LNCaP clone FGC (cell line): ENCODE measurements at regions not wholly inside any gene's neighbourhood (a gene's known extent, or its start where the extent isn't known, plus 50 kb on each side); places are given as distances from the start of the nearest gene placed in this dataset.
A peak's percentile ranks its signal among the peaks of the same experiment; 100 is the strongest.

Source experiments
- DNase-seq: peaks from one replicate; pipeline ENCODE4 v3.0.0-alpha.2; 2011; ENCODE audit warnings: low read depth
- H3K4me3 ChIP-seq: 2 replicates; pipeline ENCODE4 v1.5.1; 2011; ENCODE audit warnings: mild to moderate bottlenecking, low read depth, low read length, control low read depth
- TF ChIP-seq, protein P1 (sequence below): IDR thresholded peaks from 2 replicates; pipeline ENCODE4 v1.5.1; 2012; ENCODE audit warnings: mild to moderate bottlenecking; ENCODE audit not compliant: control insufficient read depth, insufficient read depth; ENCODE audit errors: extremely low read depth

DNA sequence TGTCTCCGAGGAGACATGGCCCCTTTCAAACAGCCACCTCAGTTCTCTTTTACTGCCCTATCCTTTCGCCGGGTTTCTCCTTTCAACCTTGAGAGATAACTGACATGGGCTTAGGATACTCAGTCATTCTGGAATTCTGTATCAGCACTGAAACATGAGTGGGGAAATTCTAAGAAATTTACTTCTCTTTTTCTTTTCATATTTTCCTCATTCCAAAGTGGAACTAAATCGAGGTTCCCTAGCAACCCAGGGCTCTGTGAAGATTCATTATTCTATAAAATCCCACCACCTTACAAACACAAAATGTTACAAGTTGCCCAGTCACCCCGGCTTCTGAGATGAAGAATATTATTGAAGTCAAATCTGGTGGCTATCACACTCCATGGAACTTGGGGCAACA is 319.2 kb downstream of the ENC1 start:
- DNase-seq, result no peak
- TF ChIP-seq, protein P1, sequence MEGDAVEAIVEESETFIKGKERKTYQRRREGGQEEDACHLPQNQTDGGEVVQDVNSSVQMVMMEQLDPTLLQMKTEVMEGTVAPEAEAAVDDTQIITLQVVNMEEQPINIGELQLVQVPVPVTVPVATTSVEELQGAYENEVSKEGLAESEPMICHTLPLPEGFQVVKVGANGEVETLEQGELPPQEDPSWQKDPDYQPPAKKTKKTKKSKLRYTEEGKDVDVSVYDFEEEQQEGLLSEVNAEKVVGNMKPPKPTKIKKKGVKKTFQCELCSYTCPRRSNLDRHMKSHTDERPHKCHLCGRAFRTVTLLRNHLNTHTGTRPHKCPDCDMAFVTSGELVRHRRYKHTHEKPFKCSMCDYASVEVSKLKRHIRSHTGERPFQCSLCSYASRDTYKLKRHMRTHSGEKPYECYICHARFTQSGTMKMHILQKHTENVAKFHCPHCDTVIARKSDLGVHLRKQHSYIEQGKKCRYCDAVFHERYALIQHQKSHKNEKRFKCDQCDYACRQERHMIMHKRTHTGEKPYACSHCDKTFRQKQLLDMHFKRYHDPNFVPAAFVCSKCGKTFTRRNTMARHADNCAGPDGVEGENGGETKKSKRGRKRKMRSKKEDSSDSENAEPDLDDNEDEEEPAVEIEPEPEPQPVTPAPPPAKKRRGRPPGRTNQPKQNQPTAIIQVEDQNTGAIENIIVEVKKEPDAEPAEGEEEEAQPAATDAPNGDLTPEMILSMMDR, result no peak
- H3K4me3 ChIP-seq, result no peak overlapping the region

DNA sequence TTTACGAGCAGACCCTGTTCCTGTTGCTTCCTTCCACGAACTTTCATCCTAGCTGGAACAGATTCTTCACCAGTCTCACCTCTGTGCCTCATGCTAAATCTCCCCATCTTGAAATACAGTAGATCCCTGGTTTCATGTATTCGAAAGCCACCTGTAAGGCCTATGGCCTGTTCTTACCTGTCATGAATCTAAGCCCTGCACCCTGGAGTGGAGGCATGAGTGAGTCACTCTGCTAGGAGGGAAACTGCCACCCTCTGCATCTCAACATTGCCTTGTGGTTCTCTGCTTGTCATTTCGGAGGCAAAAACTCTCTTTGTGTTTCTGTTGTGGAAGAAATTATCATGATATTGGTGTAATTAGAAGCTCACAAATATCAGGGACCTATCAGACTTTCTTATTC is 320.0 kb downstream of the ENC1 start:
- H3K4me3 ChIP-seq, result no peak overlapping the region
- no peak for DNase-seq
- TF ChIP-seq, protein P1, result no peak

DNA sequence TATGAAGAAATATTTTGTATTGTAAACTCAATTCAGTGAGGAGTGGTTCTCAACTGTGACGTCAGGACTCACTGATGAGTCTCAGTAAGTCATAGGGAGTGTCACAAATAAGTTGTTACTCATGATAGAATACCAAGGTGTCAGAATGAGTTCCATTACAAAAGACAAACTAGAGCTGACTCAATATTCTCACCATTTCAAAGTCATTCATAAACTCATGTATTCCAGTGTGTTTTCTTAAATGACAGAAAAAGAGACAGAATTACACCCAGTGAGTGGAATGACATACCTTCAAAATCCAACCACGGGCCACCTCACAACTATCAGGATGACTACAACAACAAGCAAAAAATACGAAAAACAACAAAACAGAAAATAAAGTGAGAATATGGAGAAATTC is 321.5 kb downstream of the ENC1 start:
- no peak overlapping the region for H3K4me3 ChIP-seq
- TF ChIP-seq, protein P1, result no peak
- DNase-seq, result no peak

DNA sequence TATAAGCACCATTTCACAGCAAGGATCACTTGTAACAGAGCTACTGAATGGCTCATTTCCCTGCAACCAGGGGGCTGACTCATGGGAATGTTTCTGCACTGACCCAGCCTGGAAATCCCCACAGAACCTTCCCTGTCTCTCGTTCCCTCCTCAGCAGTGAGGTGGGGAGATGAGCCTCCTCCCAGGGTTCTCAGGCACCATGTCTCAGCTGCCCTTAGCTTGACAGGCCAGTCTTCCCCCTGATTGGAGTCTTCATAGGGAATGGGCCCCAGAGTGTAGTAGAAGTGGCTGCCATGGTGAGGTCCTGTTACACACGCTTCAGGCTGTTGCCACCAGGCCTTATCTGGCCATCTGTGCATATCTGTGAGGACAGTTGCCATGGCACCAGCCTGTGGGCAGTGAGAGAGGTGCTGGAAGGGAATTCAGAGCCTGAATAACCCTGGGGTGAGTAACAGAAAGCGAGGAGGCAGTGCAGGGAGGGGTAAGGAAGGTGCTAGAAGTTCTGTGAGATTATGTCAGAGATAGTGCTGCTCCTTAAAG is 324.4 kb downstream of the ENC1 start:
- peak; percentile 39 for DNase-seq
- H3K4me3 ChIP-seq, result no peak overlapping the region
- TF ChIP-seq, protein P1, result no peak

DNA sequence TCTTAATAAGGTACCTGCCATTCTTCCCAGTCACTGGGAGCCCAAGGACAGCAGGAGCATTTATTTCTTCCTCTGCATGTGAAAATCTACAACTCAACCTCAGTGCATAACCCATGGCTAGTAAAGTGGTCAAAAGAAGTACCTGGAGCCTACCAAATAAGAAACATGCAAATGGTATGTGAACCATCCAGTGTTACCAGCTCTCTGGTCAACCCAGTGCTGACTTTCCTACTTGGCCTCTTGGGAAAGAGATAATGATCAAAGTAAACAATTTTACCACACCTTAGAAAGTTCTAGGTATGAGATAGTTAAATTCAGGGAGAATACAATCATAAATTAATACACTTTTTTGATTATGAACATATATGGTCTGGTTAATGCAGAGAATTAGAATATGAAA is 325.6 kb downstream of the ENC1 start:
- TF ChIP-seq, protein P1, result no peak
- H3K4me3 ChIP-seq, result no peak overlapping the region
- peak; percentile 51 for DNase-seq

DNA sequence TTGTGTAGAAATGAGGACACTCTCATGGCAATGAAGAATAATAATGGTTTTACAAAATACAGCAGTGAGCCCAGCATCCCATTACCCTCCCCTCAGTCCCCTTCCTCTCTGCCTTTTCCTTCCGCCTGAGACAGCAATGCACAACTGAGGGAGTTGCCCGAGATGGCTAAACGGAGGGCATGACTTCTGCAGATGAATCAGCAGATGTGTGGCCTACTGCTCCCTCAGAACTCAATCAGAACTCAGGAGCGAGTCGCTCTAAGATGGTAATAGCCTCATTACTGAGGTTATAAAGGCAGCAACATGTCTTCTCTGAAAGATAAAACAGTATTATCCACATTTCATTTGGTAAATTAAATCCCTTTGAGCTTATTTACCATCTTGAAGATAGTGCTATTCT is 326.6 kb downstream of the ENC1 start:
- TF ChIP-seq, protein P1, result no peak
- H3K4me3 ChIP-seq, result no peak overlapping the region
- DNase-seq, result no peak

DNA sequence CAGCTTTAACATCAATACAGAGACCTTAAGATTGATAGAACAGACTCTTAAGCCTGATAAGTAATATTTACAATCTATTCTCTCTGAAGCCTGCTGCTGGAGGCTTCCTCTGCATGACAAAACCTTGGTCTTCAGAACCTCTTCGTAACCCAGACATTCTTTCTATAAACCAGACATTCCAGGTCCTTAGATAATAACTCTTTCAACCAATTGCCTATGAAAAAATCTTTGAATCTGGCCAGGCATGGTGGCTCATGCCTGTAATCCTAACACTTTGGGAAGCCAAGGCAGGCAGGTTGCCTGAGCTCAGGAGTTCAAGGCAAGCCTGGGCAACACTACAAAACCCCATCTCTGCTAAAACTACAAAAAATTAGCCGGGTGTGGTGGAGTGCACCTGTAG is 327.8 kb downstream of the ENC1 start:
- no peak overlapping the region for H3K4me3 ChIP-seq
- TF ChIP-seq, protein P1, result no peak
- DNase-seq, result no peak
